ENCODE measurements at regions not wholly inside any gene's neighbourhood (a gene's known extent, or its start where the extent isn't known, plus 50 kb on each side); places are given as distances from the start of the nearest gene placed in this dataset.
"Not testable (repeated sequence)": the region's sequence is repeated elsewhere in the genome, so short reads cannot be mapped to it uniquely, and the experiment has no call there.

DNA sequence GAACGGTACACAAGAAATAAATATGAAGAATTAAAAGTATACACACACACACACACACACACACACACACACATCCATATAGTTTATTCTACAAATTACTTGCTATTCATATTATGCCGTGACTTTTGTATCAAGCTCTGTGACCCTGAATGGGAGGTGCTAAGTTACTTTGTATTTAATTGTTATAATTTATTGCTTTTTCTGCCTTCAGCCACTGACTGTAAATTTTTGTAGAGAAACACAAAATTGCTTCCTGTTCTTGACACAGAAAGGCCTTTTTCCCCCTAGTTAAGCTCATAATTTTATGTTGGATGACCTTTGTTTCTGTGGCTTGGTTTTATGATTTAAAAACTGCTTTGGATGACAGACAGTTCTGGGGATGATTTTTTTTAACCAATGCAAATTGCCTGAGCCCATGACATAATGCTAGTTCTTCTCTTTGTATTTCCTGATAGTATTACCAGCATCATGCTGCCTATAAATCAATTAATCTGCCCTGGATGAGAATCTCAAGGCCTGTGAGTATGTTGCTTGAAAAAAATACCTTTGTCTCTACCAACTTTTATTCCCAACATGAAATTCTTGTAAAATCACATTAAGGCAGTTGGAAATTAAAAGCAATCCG lies 140.0 kb downstream of the FMR1NB start:
- Histone ChIP-seq H3K27ac (ENCODE audit: insufficient read depth, low read depth, low read length) (no peak overlapping the region), H3K4me1 (ENCODE audit: control insufficient read depth, extremely low read depth, insufficient read depth, low read length) (no peaks in the 10 kb centered on the region), H3K9ac (replicated peaks; ENCODE audit: extremely low read depth, insufficient read depth, low read length) (no peak overlapping the region), H3K27me3 (ENCODE audit: control insufficient read depth in 2 of 2, insufficient read depth in 2 of 2, low read length in 2 of 2) (no peaks in the 10 kb centered on the region), H3K79me2 (ENCODE audit: control insufficient read depth, insufficient read depth, low read length) (no peaks in the 10 kb centered on the region), H3K9me3 (replicated peaks; ENCODE audit: control insufficient read depth, insufficient read depth, low read length) (no peaks in the 10 kb centered on the region), H3K36me3 (ENCODE audit: control insufficient read depth in 2 of 2, extremely low read depth in 1 of 2, insufficient read depth in 2 of 2, low read length in 2 of 2) (no peaks in the 10 kb centered on the region), H3K4me3 (replicated peaks in 1 of 3; ENCODE audit: insufficient read depth in 1 of 3, low read depth in 1 of 3, low read length in 3 of 3) (no peak overlapping the region), H2AFZ (ENCODE audit: low read depth, low read length) (no peak overlapping the region), H4K20me1 (replicated peaks; ENCODE audit: control insufficient read depth, extremely low read depth, insufficient read depth, low read length) (no peaks in the 10 kb centered on the region), H3K4me2 (ENCODE audit: insufficient read depth, low read length) (no peak overlapping the region), H3K9me1 (replicated peaks; ENCODE audit: control insufficient read depth, extremely low read depth, insufficient read depth, low read length) (no peaks in the 10 kb centered on the region)
- ChIA-PET CTCF (no interaction called here), POLR2A (no interaction called here)
- TF ChIP-seq MYC (IDR thresholded peaks at IDR 0.05; ENCODE audit: low read depth, low read length), result no peak
- TF ChIP-seq, protein P1, sequence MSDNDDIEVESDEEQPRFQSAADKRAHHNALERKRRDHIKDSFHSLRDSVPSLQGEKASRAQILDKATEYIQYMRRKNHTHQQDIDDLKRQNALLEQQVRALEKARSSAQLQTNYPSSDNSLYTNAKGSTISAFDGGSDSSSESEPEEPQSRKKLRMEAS (IDR thresholded peaks at IDR 0.05; ENCODE audit: insufficient read depth, insufficient read length), result no peak
- TF ChIP-seq JUN (IDR thresholded peaks at IDR 0.05; ENCODE audit: borderline replicate concordance, insufficient read depth, insufficient read length, low read depth), result no peak
- TF ChIP-seq, protein P2, sequence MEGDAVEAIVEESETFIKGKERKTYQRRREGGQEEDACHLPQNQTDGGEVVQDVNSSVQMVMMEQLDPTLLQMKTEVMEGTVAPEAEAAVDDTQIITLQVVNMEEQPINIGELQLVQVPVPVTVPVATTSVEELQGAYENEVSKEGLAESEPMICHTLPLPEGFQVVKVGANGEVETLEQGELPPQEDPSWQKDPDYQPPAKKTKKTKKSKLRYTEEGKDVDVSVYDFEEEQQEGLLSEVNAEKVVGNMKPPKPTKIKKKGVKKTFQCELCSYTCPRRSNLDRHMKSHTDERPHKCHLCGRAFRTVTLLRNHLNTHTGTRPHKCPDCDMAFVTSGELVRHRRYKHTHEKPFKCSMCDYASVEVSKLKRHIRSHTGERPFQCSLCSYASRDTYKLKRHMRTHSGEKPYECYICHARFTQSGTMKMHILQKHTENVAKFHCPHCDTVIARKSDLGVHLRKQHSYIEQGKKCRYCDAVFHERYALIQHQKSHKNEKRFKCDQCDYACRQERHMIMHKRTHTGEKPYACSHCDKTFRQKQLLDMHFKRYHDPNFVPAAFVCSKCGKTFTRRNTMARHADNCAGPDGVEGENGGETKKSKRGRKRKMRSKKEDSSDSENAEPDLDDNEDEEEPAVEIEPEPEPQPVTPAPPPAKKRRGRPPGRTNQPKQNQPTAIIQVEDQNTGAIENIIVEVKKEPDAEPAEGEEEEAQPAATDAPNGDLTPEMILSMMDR (IDR thresholded peaks at IDR 0.05; ENCODE audit: extremely low read depth in 1 of 2, insufficient read depth in 1 of 2, low read depth in 1 of 2, low read length in 2 of 2), result no peak
- TF ChIP-seq FOS (IDR thresholded peaks at IDR 0.05; ENCODE audit: borderline replicate concordance, insufficient read depth, low read length), result no peak
- no peak for TF ChIP-seq POLR2AphosphoS5 (IDR thresholded peaks at IDR 0.05; ENCODE audit: insufficient read depth, low read depth, low read length)
- no peak for TF ChIP-seq GATA2 (IDR thresholded peaks at IDR 0.05; ENCODE audit: insufficient read depth, insufficient read length, low read depth, low read length)
- TF ChIP-seq POLR2A (IDR thresholded peaks at IDR 0.05; ENCODE audit: low read depth, low read length), result no peak
- TF ChIP-seq EZH2 (IDR thresholded peaks at IDR 0.05; ENCODE audit: borderline replicate concordance, low read depth, low read length, severe bottlenecking), result no peak
- intact Hi-C loops (cut with micrococcal nuclease), result no loop called here
- no TSS peak for BruUV-seq (replicated peaks)
- DNase-seq (ENCODE audit: low read depth, low spot score) (no peak), FAIRE-seq (no peak)
- dilution Hi-C loops (cut with MboI; ENCODE audit: extremely low pct_ligation_motif_present, low sequenced_read_pairs), result no loop called here

DNA sequence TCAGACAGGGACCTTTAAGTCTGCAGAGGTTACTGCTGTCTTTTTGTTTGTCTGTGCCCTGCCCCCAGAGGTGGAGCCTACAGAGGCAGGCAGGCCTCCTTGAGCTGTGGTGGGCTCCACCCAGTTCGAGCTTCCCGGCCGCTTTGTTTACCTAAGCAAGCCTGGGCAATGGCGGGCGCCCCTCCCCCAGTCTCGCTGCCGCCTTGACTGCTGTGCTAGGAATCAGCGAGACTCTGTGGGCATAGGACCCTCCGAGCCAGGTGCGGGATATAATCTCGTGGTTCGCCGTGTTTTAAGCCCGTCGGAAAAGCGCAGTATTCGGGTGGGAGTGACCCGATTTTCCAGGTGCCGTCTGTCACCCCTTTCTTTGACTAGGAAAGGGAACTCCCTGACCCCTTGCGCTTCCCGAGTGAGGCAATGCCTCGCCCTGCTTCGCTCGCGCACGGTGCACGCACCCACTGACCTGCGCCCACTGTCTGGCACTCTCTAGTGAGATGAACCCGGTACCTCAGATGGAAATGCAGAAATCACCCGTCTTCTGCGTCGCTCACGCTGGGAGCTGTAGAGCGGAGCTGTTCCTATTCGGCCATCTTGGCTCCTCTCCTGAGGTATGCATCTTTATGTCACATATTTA lies 147.9 kb downstream of the FMR1NB start:
- H3K9ac ChIP-seq (replicated peaks; ENCODE audit: extremely low read depth, insufficient read depth, low read length); DNase-seq (ENCODE audit: low read depth, low spot score); H3K4me2 ChIP-seq (ENCODE audit: insufficient read depth, low read length); H3K79me2 ChIP-seq (ENCODE audit: control insufficient read depth, insufficient read depth, low read length); H3K9me1 ChIP-seq (replicated peaks; ENCODE audit: control insufficient read depth, extremely low read depth, insufficient read depth, low read length); FAIRE-seq; intact Hi-C loops (cut with micrococcal nuclease); BruUV-seq (replicated peaks); CTCF ChIA-PET; H3K9me3 ChIP-seq (replicated peaks; ENCODE audit: control insufficient read depth, insufficient read depth, low read length); H4K20me1 ChIP-seq (replicated peaks; ENCODE audit: control insufficient read depth, extremely low read depth, insufficient read depth, low read length); H3K27ac ChIP-seq (ENCODE audit: insufficient read depth, low read depth, low read length); H3K4me1 ChIP-seq (ENCODE audit: control insufficient read depth, extremely low read depth, insufficient read depth, low read length); H2AFZ ChIP-seq (ENCODE audit: low read depth, low read length); H3K36me3 ChIP-seq (ENCODE audit: control insufficient read depth in 2 of 2, extremely low read depth in 1 of 2, insufficient read depth in 2 of 2, low read length in 2 of 2); POLR2A ChIA-PET; H3K27me3 ChIP-seq (ENCODE audit: control insufficient read depth in 2 of 2, insufficient read depth in 2 of 2, low read length in 2 of 2); H3K4me3 ChIP-seq (replicated peaks in 1 of 3; ENCODE audit: insufficient read depth in 1 of 3, low read depth in 1 of 3, low read length in 3 of 3); dilution Hi-C loops (cut with MboI; ENCODE audit: extremely low pct_ligation_motif_present, low sequenced_read_pairs): not testable (repeated sequence)

Data from endothelial cell of umbilical vein (primary cell).